ENCODE measurements at regions not wholly inside any gene's neighbourhood (a gene's known extent, or its start where the extent isn't known, plus 50 kb on each side); places are given as distances from the start of the nearest gene placed in this dataset.
"Not testable (repeated sequence)": the region's sequence is repeated elsewhere in the genome, so short reads cannot be mapped to it uniquely, and the experiment has no call there.

- no peak for DNase-seq
These were observed 50.6 kb upstream of the COG2 start for GRCh38 chr1:230591678-230592077.

GRCh38 chr1:230589951-230590350 lies 52.3 kb upstream of the COG2 start:
- no peak for DNase-seq

- DNase-seq = no peak
These were observed 53.9 kb upstream of the COG2 start for GRCh38 chr1:230588323-230588746.

- no peak for DNase-seq
These were observed 55.2 kb upstream of the COG2 start for GRCh38 chr1:230587061-230587460.

GRCh38 chr1:230584660-230585059 lies 57.6 kb upstream of the COG2 start:
- DNase-seq = no peak

- DNase-seq = peak; percentile 53
These were observed 60.7 kb upstream of the COG2 start for GRCh38 chr1:230581446-230582079.

- peak; percentile 94 for DNase-seq
These were observed 63.7 kb upstream of the COG2 start for GRCh38 chr1:230578616-230579015.

- DNase-seq = no peak
These were observed 64.7 kb upstream of the COG2 start for GRCh38 chr1:230577537-230577936.

- peak; percentile 98 for DNase-seq
These were observed 66.3 kb upstream of the COG2 start for GRCh38 chr1:230575886-230576500.

GRCh38 chr1:230574502-230574901 lies 67.8 kb upstream of the COG2 start:
- DNase-seq = no peak

GRCh38 chr1:230573658-230574057 lies 68.6 kb upstream of the COG2 start:
- DNase-seq = no peak

- peak; percentile 27 for DNase-seq
These were observed 69.9 kb upstream of the COG2 start for GRCh38 chr1:230572121-230573105.

GRCh38 chr1:230570724-230571360 lies 71.4 kb upstream of the COG2 start:
- peak; percentile 13 for DNase-seq

GRCh38 chr1:230569201-230569600 lies 73.1 kb upstream of the COG2 start:
- no peak for DNase-seq

GRCh38 chr1:230568676-230569075 lies 73.6 kb upstream of the COG2 start:
- no peak for DNase-seq

GRCh38 chr1:230568008-230568407 lies 74.3 kb upstream of the COG2 start:
- DNase-seq = peak; percentile 22

- no peak for DNase-seq
These were observed 75.1 kb upstream of the COG2 start for GRCh38 chr1:230567221-230567575.

- DNase-seq = not testable (repeated sequence)
These were observed 75.6 kb upstream of the COG2 start for GRCh38 chr1:230566532-230567220.

GRCh38 chr1:230565141-230565540 lies 77.1 kb upstream of the COG2 start:
- DNase-seq = no peak

GRCh38 chr1:230563591-230563990 lies 78.7 kb upstream of the COG2 start:
- no peak for DNase-seq

- DNase-seq = no peak
These were observed 80.7 kb upstream of the COG2 start for GRCh38 chr1:230561570-230561969.

GRCh38 chr1:230558324-230558723 lies 84.0 kb upstream of the COG2 start:
- no peak for DNase-seq

- no peak for DNase-seq
These were observed 85.8 kb upstream of the COG2 start for GRCh38 chr1:230556453-230556852.
